ENCODE measurements at regions not wholly inside any gene's neighbourhood (a gene's known extent, or its start where the extent isn't known, plus 50 kb on each side); places are given as distances from the start of the nearest gene placed in this dataset.
"Not testable (repeated sequence)": the region's sequence is repeated elsewhere in the genome, so short reads cannot be mapped to it uniquely, and the experiment has no call there.

DNA sequence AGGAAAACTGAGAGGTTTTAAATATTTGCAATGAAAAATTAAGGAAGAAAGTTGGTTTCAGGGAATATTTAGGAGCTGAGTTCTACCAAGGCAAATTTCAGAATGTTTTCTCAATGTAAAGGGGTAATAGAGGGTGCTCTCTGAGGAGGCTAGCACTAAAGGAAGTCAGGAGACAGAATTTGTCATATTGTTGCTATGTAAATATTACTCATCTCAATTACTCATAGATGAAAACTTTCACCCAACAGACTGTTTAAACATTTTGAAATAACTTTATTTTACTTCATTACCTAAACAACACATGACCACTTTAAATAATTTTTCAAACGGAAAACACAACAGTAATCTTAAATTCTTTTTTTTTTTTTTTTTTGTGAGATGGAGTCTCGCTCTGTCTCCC is 274.8 kb upstream of the NRG3 start:
- H2AFZ ChIP-seq (ENCODE audit: low read length), result no peak overlapping the region
- no peaks in the 10 kb centered on the region for H3K79me2 ChIP-seq (ENCODE audit: control insufficient read depth, insufficient read depth, low read length)
- TF ChIP-seq, protein P1, sequence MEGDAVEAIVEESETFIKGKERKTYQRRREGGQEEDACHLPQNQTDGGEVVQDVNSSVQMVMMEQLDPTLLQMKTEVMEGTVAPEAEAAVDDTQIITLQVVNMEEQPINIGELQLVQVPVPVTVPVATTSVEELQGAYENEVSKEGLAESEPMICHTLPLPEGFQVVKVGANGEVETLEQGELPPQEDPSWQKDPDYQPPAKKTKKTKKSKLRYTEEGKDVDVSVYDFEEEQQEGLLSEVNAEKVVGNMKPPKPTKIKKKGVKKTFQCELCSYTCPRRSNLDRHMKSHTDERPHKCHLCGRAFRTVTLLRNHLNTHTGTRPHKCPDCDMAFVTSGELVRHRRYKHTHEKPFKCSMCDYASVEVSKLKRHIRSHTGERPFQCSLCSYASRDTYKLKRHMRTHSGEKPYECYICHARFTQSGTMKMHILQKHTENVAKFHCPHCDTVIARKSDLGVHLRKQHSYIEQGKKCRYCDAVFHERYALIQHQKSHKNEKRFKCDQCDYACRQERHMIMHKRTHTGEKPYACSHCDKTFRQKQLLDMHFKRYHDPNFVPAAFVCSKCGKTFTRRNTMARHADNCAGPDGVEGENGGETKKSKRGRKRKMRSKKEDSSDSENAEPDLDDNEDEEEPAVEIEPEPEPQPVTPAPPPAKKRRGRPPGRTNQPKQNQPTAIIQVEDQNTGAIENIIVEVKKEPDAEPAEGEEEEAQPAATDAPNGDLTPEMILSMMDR (conservative IDR thresholded peaks at IDR 0.05 in 1 of 2, IDR thresholded peaks at IDR 0.05 in 1 of 2; ENCODE audit: low read depth in 1 of 2, low read length in 2 of 2), result no peak
- no peak for TF ChIP-seq EZH2 (IDR thresholded peaks at IDR 0.05; ENCODE audit: low read length, missing control alignments)
- no peak overlapping the region for H3K27ac ChIP-seq (ENCODE audit: insufficient read depth, low read length)
- no peaks in the 10 kb centered on the region for H3K27me3 ChIP-seq (ENCODE audit: control insufficient read depth, insufficient read depth, low read length)
- no peak overlapping the region for H3K4me3 ChIP-seq (replicated peaks in 1 of 4; ENCODE audit: control extremely low read depth in 1 of 4, insufficient read depth in 1 of 4, low read depth in 3 of 4, low read length in 4 of 4)
- H3K9ac ChIP-seq (ENCODE audit: insufficient read depth, low read length), result no peak overlapping the region
- DNase-seq (ENCODE audit: low read depth in 2 of 2), result peak in 1 of 2 donors; percentile 31
- H3K36me3 ChIP-seq (ENCODE audit: control insufficient read depth, insufficient read depth, low read length), result no peaks in the 10 kb centered on the region
- H3K4me1 ChIP-seq (ENCODE audit: control insufficient read depth, extremely low read depth, insufficient read depth, low read length), result no peaks in the 10 kb centered on the region
- H3K4me2 ChIP-seq (ENCODE audit: extremely low read depth, insufficient read depth, low read length), result no peak overlapping the region
- no peaks in the 10 kb centered on the region for H3K9me3 ChIP-seq (ENCODE audit: control insufficient read depth, insufficient read depth, low read depth, low read length)
- no peaks in the 10 kb centered on the region for H4K20me1 ChIP-seq (ENCODE audit: control insufficient read depth, extremely low read depth, insufficient read depth, low read length)

DNA sequence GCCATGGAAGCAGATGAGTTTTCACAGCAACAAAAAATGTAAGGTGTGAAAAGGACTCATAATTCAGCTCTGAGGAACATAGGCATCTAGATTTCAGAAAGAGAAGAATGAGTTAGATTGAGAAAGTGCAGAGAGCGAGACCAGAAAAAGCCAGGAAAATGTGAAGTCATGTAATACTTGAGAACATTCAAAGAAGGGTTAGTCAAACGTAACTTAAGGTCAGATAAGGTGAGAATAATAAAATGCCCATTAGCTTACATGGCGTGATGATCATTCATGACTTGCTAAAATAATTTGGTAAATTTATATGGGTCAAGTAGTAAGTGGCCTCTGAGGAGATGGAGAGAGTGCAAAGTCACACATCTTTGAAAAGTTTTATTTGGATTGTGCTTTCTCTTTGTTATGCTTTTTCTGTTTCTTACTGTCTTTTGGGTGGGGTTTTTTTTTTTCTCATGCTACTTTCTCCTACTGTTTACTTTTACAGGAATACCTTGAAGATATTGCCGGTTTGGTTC is 271.8 kb upstream of the NRG3 start:
- Histone ChIP-seq H3K36me3 (ENCODE audit: control insufficient read depth, insufficient read depth, low read length) (no peaks in the 10 kb centered on the region), H3K9ac (ENCODE audit: insufficient read depth, low read length) (no peak overlapping the region), H3K4me1 (ENCODE audit: control insufficient read depth, extremely low read depth, insufficient read depth, low read length) (no peaks in the 10 kb centered on the region), H4K20me1 (ENCODE audit: control insufficient read depth, extremely low read depth, insufficient read depth, low read length) (no peaks in the 10 kb centered on the region), H3K79me2 (ENCODE audit: control insufficient read depth, insufficient read depth, low read length) (no peaks in the 10 kb centered on the region), H2AFZ (ENCODE audit: low read length) (no peak overlapping the region), H3K27me3 (ENCODE audit: control insufficient read depth, insufficient read depth, low read length) (no peaks in the 10 kb centered on the region), H3K9me3 (ENCODE audit: control insufficient read depth, insufficient read depth, low read depth, low read length) (no peaks in the 10 kb centered on the region), H3K4me2 (ENCODE audit: extremely low read depth, insufficient read depth, low read length) (no peak overlapping the region), H3K4me3 (replicated peaks in 1 of 4; ENCODE audit: control extremely low read depth in 1 of 4, insufficient read depth in 1 of 4, low read depth in 3 of 4, low read length in 4 of 4) (no peak overlapping the region), H3K27ac (ENCODE audit: insufficient read depth, low read length) (no peak overlapping the region)
- TF ChIP-seq, protein P1 (conservative IDR thresholded peaks at IDR 0.05 in 1 of 2, IDR thresholded peaks at IDR 0.05 in 1 of 2; ENCODE audit: low read depth in 1 of 2, low read length in 2 of 2), result no peak
- TF ChIP-seq EZH2 (IDR thresholded peaks at IDR 0.05; ENCODE audit: low read length, missing control alignments), result no peak
- DNase-seq (ENCODE audit: low read depth in 2 of 2), result no peak

DNA sequence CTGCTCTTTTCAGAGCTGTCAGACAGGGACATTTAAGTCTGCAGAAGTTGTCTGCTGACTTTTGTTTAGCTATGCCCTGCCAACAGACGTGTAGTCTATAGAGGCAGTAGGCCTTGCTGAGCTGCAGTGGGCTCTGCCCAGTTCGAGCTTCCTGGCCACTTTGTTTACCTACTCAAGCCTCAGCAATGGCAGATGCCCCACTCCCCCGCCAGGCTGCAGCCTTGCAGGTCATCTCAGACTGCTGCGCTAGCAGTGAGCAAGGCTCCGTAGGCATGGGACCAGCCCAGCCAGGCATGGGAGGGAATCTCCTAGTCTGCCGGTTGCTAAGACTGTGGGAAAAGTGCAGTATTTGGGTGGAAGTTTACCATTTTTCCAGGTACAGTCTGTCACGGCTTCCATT is 230.5 kb upstream of the NRG3 start:
- not testable (repeated sequence) for H3K9ac ChIP-seq (ENCODE audit: insufficient read depth, low read length); H3K4me1 ChIP-seq (ENCODE audit: control insufficient read depth, extremely low read depth, insufficient read depth, low read length); H4K20me1 ChIP-seq (ENCODE audit: control insufficient read depth, extremely low read depth, insufficient read depth, low read length); H2AFZ ChIP-seq (ENCODE audit: low read length); H3K79me2 ChIP-seq (ENCODE audit: control insufficient read depth, insufficient read depth, low read length); H3K9me3 ChIP-seq (ENCODE audit: control insufficient read depth, insufficient read depth, low read depth, low read length); H3K4me2 ChIP-seq (ENCODE audit: extremely low read depth, insufficient read depth, low read length); H3K27me3 ChIP-seq (ENCODE audit: control insufficient read depth, insufficient read depth, low read length); DNase-seq (ENCODE audit: low read depth in 2 of 2); H3K27ac ChIP-seq (ENCODE audit: insufficient read depth, low read length); H3K36me3 ChIP-seq (ENCODE audit: control insufficient read depth, insufficient read depth, low read length); H3K4me3 ChIP-seq (replicated peaks in 1 of 4; ENCODE audit: control extremely low read depth in 1 of 4, insufficient read depth in 1 of 4, low read depth in 3 of 4, low read length in 4 of 4)

All from fibroblast of lung (primary cell).